ENCODE measurements at regions not wholly inside any gene's neighbourhood (a gene's known extent, or its start where the extent isn't known, plus 50 kb on each side); places are given as distances from the start of the nearest gene placed in this dataset.

DNA sequence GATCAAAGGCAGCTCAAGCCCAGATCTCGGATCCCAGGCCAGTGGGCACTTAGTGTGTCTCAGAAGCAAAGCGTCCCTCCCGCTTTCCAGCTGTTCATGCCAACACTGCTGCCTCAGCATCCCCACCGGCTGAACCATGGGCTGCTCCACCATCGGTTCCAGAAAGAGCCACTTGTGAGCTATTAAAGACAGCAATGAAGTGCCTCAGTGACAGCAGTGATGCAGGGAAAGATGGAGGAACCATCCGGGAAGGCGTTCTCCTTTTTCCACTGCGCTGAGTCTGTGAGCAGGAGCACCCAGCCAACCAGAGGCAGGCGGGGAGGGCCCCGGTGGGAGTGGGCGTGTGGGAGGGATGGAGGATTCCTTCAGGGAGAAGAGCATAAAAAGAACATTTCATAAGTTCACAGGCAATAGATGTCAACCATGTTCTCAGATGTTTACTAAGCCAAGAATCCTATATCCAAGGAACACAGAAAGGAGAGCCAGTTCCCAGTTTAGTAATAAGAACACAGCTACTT lies 96.2 kb upstream of the MKI67 start:
- DNase-seq: no peak

- DNase-seq: no peak
Measured at GRCh38 chr10:128230401-128230800, 104.2 kb upstream of the MKI67 start.

GRCh38 chr10:128233422-128233821 lies 107.2 kb upstream of the MKI67 start:
- DNase-seq: no peak

GRCh38 chr10:128237710-128238109 lies 111.5 kb upstream of the MKI67 start:
- DNase-seq: no peak

GRCh38 chr10:128241023-128241422 lies 114.8 kb upstream of the MKI67 start:
- no peak for DNase-seq

DNA sequence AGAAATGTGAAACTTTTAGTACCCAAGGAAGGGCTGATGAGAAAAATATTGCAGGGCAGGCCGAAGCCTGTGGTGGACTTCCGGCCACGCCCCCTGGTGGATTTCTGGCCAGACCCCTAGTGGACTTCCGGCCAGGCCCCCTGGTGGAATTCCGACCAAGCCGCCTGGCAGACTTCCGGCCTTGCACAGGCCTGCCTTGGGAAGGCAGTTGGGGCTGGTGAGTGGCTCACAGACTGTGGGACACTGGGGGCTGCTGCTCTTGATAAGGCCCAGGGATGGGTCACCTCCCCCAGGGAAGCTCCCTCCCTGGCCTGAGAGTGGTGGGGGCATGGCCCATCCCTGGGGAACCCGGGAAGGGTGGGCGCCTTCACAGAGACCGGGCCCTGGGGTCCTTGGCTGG lies 116.4 kb upstream of the MKI67 start:
- no peak for DNase-seq

DNA sequence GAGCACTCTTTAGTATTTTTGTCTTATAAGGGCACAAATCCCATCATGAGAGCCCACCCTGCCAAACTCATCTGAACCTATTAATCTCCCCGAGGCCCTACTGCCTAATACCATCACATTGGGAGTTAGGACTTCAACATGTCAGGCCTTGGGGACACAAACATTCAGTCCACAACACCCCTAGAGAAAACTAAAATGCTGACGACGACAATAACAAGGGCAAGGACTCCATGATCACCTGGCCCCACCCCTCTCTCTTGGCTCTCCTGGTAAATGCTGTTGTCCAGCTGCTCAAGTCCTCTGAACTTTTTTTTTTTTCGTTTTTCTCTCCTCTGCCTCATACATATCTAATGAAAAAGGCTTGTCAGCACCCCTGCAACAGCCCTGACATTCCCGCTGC lies 118.8 kb upstream of the MKI67 start:
- DNase-seq: no peak

DNA sequence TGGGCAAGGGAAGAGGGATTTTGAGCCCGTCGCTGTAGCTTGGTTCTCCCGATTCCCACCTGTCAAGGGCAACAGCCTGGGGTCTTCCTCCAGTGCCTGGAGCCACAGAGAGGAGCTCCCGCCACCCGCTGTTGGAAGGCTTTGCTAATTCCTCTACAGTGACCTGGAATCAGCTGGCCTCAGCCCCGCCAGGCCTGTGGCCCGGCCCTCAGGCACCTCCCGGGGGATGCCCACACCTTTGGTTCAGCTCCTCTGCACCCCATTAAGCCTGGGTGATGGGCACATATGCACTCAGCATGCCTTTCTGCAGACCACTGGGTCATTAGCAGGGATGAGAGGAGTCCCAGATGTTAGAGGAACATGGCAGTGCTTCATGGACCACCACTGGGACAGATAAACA lies 121.4 kb upstream of the MKI67 start:
- no peak for DNase-seq

- DNase-seq: no peak
Measured at GRCh38 chr10:128254476-128254875, 128.3 kb upstream of the MKI67 start.

DNA sequence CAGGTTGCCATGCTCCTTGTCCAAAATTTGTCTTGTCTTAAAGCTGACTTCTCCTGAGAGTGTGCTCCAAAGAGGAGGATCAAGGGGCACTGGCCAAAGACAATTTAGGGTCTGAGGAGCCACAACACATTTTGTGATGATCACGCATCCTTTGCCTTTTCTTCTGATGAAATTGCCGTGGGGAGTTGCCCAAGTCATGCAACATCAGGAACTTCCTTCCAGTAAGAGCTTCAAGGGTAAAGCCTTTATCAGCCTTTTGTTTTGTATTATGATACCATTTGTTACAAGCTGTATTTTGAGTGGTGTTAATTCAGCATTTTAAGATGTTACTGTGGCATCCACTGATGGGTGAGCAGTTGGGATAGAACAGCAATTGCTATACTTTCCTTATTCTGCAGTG lies 131.2 kb upstream of the MKI67 start:
- no peak for DNase-seq

DNA sequence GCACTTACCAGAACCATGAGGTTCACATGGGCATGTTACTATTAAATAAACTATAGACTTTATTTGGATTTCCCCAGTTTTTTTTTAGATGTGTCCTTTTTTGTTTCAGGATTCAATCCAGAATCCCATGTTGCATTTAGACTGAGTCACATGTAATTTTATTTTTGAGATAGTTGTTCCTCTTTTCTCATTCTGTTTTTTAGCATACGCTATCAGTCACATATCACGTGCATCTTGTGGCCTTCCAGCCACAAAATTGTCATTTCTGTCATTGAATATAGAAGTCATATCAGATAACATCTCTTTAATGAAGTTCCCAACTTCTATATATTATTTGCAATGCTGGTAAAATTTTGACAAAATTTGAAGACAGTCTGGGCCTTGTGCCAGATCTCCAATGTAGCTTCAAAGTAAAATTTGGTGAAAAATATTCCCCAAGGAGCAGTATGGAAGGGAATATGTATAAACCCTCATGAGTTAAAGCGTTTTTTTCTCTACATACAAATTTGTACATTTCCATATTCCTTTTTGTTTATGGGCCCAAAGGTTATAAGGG lies 132.3 kb upstream of the MKI67 start:
- DNase-seq: no peak

DNA sequence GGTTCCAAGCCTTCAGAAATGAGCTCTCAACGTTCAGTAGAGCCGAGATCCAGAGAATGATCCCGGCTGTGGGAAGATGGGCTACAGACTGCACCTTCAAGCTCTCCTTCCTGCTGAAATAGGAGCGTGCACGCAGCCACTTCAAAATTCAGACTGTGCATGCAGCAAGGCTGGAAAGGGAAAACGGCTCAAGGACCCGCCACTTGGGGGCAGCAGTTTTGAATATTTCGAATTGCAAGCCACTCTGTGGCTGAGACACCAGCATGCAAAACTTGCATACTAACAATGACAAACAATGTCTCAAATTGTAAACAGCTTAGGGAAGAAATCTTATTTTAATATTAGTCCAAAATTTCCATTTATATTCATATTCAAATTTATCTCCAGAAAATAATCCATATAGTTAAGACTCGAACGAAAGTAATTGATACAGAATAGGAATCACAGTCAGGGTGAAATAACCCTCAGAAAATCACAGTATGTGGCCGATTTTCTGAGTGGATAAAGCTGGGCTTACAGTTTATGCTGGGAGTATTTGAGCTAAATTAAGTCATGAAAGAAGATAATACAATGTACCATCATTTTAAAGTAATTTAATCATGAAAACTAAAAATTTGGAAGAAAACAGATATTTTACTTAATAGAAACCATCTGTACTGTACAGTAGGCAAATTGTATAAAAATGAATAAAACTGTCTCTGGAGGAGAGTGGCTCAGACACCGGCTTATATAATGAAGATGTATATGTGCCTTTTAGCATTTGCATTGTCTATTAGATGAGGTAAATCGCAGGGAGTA lies 137.9 kb upstream of the MKI67 start:
- peak; percentile 32 for DNase-seq

DNA sequence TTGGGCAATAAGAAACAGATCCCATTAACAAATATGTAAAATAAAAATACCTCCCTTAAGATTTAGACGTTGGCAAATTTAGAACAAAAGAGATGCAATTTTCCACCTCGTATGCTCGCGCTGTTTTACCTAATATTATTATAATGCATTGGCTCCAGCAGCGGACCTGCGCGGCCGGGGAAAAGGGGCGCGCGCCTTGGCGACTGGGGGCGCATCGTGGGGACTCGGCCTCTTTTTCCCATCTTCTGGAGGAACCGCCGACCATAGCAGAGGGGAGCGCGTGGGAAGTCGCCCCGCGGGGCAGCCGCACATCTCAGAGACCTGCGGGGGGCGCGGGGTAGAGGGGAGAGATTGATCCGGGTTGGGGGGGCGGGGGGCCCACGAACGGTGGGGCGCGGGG lies 139.4 kb upstream of the MKI67 start:
- no peak for DNase-seq

GRCh38 chr10:128267581-128267980 lies 141.4 kb upstream of the MKI67 start:
- DNase-seq: no peak

GRCh38 chr10:128268015-128268722 lies 141.9 kb upstream of the MKI67 start:
- DNase-seq: no peak

- DNase-seq: no peak
Measured at GRCh38 chr10:128274938-128275337, 148.7 kb upstream of the MKI67 start.

DNA sequence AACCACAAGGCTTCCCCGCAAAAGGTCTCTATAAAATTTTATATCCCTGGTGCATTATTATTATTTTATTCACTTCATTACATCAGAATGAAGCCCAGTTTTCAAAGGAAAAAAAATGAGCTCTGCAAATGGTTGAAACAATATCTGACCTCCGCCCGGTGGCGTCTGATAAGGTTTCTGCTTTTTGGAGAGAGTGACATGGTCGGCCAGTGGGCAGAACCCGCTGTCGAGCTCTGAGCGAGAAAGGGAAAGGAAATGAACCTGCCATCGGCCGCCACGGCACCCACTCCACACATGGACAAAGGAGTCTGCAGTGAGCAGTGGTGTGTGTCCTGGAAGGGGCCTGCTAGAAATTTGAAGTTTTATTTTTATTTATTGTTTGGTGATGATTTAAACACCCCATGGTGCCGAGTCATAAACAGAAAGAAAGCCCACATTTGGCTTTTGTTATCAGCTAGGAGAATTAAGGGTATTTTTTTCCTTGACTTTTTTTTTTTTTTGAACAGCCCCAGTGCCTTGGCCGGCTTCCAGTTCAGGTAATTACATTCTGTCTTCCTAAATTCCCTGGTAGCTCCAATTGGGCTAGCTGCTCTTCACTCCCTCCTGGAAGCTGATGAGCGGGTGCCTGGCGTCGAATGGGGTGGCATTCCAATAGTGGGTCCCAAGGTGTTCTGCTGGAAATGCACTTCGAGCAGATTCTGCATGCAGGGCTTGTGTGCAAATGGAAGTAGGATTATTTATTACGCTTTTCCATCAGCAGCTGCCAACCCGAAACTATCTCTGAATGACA lies 149.4 kb upstream of the MKI67 start:
- no peak for DNase-seq

GRCh38 chr10:128277267-128277840 lies 151.1 kb upstream of the MKI67 start:
- no peak for DNase-seq

DNA sequence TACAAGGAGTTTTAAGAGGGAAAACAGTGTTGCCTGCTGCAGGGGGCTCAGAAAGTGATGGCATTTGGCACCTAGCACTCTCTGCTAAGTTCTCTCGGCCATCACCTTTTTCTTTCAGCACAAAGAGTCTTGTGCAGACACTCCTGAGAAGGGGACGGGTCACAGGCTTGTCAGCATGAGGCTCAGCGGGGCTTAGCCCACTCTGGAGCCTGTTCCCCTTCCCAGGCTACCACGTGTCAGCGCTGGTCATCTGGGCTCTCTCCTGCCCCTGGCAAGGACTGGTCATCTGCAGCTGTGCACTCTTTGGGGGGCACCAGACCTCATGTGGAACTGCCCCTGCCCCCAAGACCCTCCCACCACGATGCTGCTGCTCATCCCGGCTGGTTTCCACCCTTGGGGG lies 152.1 kb upstream of the MKI67 start:
- no peak for DNase-seq

DNA sequence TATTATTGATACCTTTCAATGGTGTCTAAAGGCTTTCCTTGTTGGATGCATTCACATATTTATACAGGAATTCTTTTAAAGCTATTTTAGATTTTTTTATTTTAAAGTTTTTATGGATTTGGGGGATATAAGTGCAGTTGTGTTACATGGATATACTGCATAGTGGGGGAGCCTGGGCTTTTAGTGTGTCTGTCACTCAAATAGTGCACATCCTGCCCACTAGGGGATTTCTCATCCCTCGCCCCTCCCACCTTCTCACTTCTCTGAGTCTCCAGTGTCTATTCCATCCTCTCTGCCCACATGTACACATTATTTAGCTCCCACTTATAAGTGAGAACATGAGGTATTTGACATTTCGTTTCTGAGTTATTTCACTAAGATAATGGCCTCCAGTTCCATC lies 154.0 kb upstream of the MKI67 start:
- DNase-seq: no peak

GRCh38 chr10:128281343-128281742 lies 155.1 kb upstream of the MKI67 start:
- no peak for DNase-seq

- no peak for DNase-seq
Measured at GRCh38 chr10:128281861-128282260, 155.6 kb upstream of the MKI67 start.

Measured in CD4-positive, alpha-beta T cell treated with Interleukin-17A for 1 hour (primary cell).